GM21528 (cell line): ENCODE measurements at regions not wholly inside any gene's neighbourhood (a gene's known extent, or its start where the extent isn't known, plus 50 kb on each side); places are given as distances from the start of the nearest gene placed in this dataset.

Experiments used
- ATAC-seq: cut with Tn5 transposase; IDR thresholded peaks from one replicate; pipeline ENCODE4 v1.9.1; 2021; ENCODE audit warnings: mild to moderate bottlenecking, moderate library complexity; ENCODE audit not compliant: unreplicated experiment, low FRiP score

GRCh38 chr12:94760786-94761185, 110.4 kb upstream of the TMCC3 start:
- no peak for ATAC-seq

GRCh38 chr12:94756789-94757188, 106.4 kb upstream of the TMCC3 start:
- no peak for ATAC-seq

GRCh38 chr12:94755598-94755997, 105.2 kb upstream of the TMCC3 start:
- no peak for ATAC-seq

DNA sequence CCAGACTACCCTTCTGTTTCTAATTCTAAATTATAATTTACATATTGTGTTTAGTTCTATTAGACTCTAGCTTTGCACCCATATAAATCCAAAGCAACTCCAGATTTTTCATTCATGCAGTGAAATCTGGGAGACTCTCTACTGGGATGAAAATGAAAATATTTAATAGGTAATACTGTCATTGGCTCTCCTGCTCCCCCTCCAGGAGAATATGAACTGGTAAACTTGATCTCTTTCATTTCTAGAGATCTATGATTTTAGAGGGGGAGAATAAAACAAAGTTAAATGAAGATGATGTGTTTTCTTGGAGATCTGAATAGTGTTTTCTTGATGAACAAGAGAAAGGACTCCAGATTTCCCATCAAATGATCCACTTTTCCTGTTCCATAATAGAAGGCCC, 104.3 kb upstream of the TMCC3 start:
- ATAC-seq = no peak

GRCh38 chr12:94753036-94753679, 102.8 kb upstream of the TMCC3 start:
- ATAC-seq = no peak

GRCh38 chr12:94750864-94751263, 100.5 kb upstream of the TMCC3 start:
- ATAC-seq = no peak

GRCh38 chr12:94749890-94750289, 99.5 kb upstream of the TMCC3 start:
- ATAC-seq = no peak

DNA sequence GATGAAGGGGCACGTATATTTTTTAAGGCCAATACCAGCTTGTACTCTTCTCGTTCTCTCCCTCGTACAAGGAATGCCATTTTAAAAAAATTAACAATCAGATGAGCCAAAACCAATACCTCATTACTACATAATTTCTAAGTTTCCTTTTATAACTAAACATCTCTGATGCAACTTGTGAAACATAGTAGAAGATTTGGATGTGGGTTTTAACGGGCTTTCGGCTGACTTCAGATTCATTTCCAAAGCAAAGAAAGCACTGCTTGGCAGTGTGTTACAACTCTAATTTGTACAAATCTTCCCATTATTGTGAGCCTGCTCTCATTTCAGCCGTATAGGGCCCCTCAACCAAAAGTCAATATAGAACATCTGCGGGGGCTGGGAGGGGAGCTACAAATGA, 99.1 kb upstream of the TMCC3 start:
- no peak for ATAC-seq

DNA sequence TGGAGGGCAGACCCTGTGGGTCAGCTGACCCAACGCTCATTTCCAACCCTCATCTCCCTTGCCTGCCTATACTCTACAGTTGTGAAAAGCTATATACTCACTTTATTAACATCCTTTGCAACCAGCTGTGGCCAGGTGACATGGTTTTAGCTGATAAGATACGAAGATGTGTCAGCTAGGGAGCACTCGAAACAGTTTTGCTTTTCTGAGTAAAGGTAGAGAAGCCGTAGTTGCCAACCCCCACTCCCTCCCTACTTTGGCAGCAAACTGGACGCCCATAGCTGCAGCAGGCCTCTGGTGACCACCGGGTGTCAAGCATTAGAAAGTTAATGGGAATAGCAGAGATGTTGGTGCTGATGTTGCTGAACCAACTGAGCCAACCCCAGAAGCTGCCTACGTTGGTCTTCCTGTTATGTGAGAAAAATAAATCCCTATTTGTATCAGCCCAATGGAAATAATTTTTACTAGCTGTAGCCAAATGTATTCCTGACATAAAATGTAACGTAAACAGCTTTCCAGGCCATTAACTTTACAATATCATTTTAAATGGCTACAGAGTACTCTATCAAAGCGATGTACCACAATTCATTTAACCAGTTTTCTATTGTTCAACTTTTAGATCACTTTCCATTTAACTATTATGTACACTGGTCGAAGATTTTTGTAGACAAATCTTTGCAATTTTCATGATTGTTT, 98.5 kb upstream of the TMCC3 start:
- no peak for ATAC-seq

DNA sequence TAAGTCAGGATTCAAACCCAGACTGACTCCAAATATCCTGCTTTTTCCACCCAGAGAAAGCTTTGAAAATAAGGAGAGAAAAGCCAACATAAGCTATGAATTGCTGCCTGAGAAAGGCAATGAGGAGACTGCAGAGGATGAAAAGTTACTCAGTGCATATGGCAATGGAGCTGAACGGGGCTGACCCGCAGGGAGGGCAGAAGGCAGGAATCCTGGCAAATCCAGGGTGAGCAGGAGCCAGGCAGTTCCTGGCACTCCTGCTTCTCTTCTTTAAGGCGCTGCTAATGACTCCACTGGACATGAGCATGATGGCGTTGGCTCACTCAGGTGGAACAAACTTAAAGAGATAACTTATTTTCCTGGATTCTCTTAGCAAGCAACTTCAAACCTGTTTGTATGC, 95.2 kb upstream of the TMCC3 start:
- ATAC-seq = no peak

DNA sequence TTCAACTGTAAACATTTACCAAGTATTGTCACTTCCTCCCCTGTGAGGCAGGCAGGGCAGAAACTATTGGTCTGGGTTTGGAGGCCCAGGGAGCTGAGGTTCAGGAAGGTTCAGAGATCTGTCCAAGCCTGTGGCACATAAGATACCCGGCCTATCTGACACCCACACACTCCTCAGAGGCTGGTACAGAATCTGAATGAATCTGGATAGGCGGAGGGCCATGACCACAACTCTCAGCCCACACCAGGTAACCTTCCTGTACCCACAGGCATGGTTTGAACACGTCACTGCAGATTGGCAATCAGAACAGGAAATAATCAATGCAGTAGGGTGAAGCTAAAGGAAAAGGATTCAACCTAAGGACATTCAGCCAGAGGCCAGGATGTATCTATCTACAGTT, 92.8 kb upstream of the TMCC3 start:
- ATAC-seq = no peak

- ATAC-seq = no peak
Measured at GRCh38 chr12:94740601-94741362, 90.4 kb upstream of the TMCC3 start.

- no peak for ATAC-seq
Measured at GRCh38 chr12:94736820-94737219, 86.5 kb upstream of the TMCC3 start.

- ATAC-seq = no peak
Measured at GRCh38 chr12:94736004-94736403, 85.6 kb upstream of the TMCC3 start.

DNA sequence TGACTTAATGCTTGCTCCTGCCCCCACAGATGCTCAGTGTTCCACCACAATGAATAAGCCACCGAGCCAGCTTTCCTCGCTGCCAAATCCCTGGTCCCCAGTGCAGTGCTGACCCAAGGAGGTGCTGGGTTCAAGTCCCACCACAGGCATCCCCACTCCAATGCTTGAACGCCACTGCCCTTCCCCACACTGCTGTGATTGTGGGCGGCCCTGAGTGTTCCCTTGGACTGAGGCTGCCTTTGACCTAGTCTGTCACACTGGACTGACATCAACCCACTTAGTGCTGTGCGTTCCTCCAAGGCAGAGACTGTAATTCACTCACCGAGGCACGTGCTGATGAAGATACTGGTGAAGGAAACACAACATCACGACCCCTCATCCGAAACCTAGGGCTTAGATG, 83.4 kb upstream of the TMCC3 start:
- ATAC-seq = no peak

GRCh38 chr12:94732367-94732990, 82.1 kb upstream of the TMCC3 start:
- no peak for ATAC-seq

DNA sequence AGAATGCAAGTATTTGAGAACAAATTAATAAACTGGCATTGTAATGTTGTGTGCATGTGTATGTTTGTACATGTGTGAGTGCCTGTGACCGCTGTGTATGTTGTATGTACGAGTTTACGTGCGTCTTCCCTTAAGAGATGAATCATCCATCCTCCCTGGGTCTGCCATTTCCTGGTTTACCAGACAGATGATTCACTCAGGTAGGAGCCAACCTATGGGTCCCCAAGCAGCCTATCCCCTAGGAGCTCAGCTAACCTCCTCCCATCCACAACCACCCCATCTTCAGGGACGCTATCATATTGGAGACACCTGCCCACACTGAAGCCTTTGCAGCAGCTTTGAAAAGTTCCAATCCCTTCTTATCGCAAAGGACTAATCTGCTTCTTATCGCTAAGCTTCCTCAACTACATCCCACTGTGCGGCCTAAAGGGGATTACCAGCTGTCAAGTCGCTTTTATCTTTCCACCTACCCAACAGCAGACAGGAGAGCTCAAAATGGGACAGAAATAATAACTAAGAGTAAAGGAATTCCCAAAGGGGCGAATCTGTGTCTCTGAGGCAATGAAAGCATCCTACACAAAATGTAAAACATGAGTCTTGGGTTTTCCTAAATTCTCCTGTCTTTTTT, 81.5 kb upstream of the TMCC3 start:
- ATAC-seq = no peak

GRCh38 chr12:94730847-94731246, 80.5 kb upstream of the TMCC3 start:
- no peak for ATAC-seq

DNA sequence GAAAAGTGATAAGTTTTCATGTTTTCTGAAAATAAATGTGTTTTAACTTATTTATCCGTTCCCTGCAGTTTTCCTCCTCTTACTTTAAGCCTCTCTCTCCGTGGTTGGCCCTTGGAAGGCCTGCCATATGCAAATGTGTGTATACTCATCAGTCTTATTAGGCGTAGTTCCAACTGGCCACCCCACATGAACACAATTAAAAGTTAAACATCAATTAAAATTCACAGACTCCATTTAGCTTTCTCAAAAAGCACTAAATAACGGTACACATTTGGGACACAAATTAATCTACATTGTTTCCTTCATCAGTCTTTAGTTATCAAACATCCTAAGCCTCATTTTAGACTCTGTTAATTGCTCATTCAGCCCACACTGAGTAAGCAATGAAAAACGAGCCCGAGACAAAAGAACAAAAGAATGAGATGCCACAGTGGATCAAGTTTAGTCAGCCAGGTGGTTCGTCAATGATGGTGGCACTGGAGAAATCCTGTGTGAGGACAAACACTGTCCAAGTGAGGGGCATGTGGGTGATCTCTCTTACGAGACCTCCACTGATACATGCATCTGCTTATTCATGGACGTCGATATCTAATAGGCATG, 76.0 kb upstream of the TMCC3 start:
- ATAC-seq = no peak

DNA sequence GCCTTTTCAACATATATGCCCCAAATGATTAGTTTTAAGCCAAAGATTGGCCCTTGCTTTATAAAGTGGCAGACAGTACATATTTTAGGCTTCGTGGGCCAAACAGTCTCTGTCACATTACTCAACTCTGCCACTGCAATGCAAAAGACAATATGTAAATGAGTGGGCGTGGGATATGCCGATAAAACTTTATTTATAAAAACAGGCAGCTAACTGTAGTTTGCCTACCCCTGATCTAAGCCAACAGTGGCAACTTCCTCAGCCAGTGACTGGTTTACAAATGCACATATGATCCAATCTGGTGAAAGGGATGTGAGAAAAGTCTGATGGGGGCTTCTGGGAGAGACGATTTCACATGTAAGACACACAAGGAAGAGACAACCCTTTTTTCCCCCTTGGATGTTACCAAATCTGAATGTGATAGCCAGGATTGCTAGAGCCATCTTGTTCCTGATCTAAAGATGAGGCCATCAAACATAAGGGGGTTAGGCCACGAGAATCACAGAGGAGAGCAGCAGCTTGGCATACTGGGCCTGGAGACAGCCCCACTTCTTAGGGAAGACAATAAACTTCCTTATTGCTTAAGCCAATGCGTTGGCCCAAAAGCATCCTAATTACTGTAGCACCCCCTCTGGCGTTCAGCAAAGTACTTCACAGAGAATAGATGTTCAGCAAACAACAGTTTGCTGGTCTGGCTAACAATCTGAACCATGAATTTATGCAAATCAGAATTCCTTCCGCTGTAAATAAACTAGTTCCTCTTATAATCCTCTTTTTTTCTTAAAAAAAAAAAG, 75.2 kb upstream of the TMCC3 start:
- ATAC-seq = no peak
